ACHN (cell line): ENCODE measurements at regions not wholly inside any gene's neighbourhood (a gene's known extent, or its start where the extent isn't known, plus 50 kb on each side); places are given as distances from the start of the nearest gene placed in this dataset.

ENCODE experiments used
- DNase-seq: peaks from one replicate; pipeline ENCODE4 v3.0.0-alpha.2; 2015
- in situ Hi-C: cut with HindIII; loops from 2 replicates; pipeline ENCODE4 v1.10.0; 2017; ENCODE audit warnings: low sequenced_read_pairs, low pct_ligation_motif_present, low pct_unique_long_range_greater_than_20kb

GRCh38 chr7:16200591-16200990 lies 220.7 kb downstream of the CRPPA start:
- in situ Hi-C loops, result no loop called here

GRCh38 chr7:16193631-16194030 lies 227.7 kb downstream of the CRPPA start:
- in situ Hi-C loops, result no loop called here
- no peak for DNase-seq

More at GRCh38 chr7:16200591-16200990, 220.7 kb downstream of the CRPPA start:
- no peak for DNase-seq

- no peak for DNase-seq
- in situ Hi-C loops, result no loop called here
Measured at GRCh38 chr7:16189026-16189715, 232.2 kb downstream of the CRPPA start.

GRCh38 chr7:16187131-16187530 lies 234.2 kb downstream of the CRPPA start:
- in situ Hi-C loops, result no loop called here
- no peak for DNase-seq

- in situ Hi-C loops, result no loop called here
- no peak for DNase-seq
Measured at GRCh38 chr7:16178585-16178984, 242.8 kb downstream of the CRPPA start.

GRCh38 chr7:16178092-16178491 lies 243.2 kb downstream of the CRPPA start:
- in situ Hi-C loops, result no loop called here
- no peak for DNase-seq

- no peak for DNase-seq
- in situ Hi-C loops, result no loop called here
Measured at GRCh38 chr7:16174253-16174652, 247.1 kb downstream of the CRPPA start.

- in situ Hi-C loops, result no loop called here
- DNase-seq, result no peak
Measured at GRCh38 chr7:16172366-16172765, 249.0 kb downstream of the CRPPA start.

- no peak for DNase-seq
- in situ Hi-C loops, result no loop called here
Measured at GRCh38 chr7:16171928-16172327, 249.4 kb downstream of the CRPPA start.

GRCh38 chr7:16170671-16171070 lies 250.7 kb downstream of the CRPPA start:
- no peak for DNase-seq
- in situ Hi-C loops, result no loop called here

GRCh38 chr7:16169537-16169936 lies 251.8 kb downstream of the CRPPA start:
- in situ Hi-C loops, result no loop called here
- no peak for DNase-seq

GRCh38 chr7:16167526-16167925 lies 253.8 kb downstream of the CRPPA start:
- DNase-seq, result no peak
- in situ Hi-C loops, result no loop called here

- in situ Hi-C loops, result no loop called here
- DNase-seq, result no peak
Measured at GRCh38 chr7:16144361-16144760, 277.0 kb downstream of the CRPPA start.

- DNase-seq, result no peak
- in situ Hi-C loops, result no loop called here
Measured at GRCh38 chr7:16137944-16138343, 283.4 kb downstream of the CRPPA start.

- in situ Hi-C loops, result no loop called here
- DNase-seq, result no peak
Measured at GRCh38 chr7:16136896-16137295, 284.4 kb downstream of the CRPPA start.

- in situ Hi-C loops, result no loop called here
- DNase-seq, result no peak
Measured at GRCh38 chr7:16135658-16136057, 285.7 kb downstream of the CRPPA start.

GRCh38 chr7:16130111-16131110 lies 290.9 kb downstream of the CRPPA start:
- DNase-seq, result no peak
- in situ Hi-C loops, result no loop called here

GRCh38 chr7:16129431-16130110 lies 291.8 kb downstream of the CRPPA start:
- DNase-seq, result no peak
- in situ Hi-C loops, result no loop called here

GRCh38 chr7:16123117-16123770 lies 298.1 kb downstream of the CRPPA start:
- no peak for DNase-seq
- in situ Hi-C loops, result no loop called here
